Vagina (tissue), 2 donors: ENCODE measurements at regions not wholly inside any gene's neighbourhood (a gene's known extent, or its start where the extent isn't known, plus 50 kb on each side); places are given as distances from the start of the nearest gene placed in this dataset.

Source experiments
- CTCF ChIP-seq, 3 experiments: fragments of 450-650 bp in 2 of 3; fragments of 200-600 bp in 1 of 3; sonication (generic) in 1 of 3; IDR thresholded peaks; one replicate each; pipeline ENCODE4 v1.5.1; 2017 to 2019; ENCODE audit warnings: antibody characterized with exemption in 3 of 3, mild to moderate bottlenecking in 2 of 3, moderate library complexity in 2 of 3
- POLR2A ChIP-seq, 2 donors: fragments of 450-650 bp; IDR thresholded peaks; one replicate each; pipeline ENCODE4 v1.6.1; 2017; ENCODE audit warnings: antibody characterized with exemption in 2 of 2, mild to moderate bottlenecking in 2 of 2, moderate library complexity in 2 of 2

DNA sequence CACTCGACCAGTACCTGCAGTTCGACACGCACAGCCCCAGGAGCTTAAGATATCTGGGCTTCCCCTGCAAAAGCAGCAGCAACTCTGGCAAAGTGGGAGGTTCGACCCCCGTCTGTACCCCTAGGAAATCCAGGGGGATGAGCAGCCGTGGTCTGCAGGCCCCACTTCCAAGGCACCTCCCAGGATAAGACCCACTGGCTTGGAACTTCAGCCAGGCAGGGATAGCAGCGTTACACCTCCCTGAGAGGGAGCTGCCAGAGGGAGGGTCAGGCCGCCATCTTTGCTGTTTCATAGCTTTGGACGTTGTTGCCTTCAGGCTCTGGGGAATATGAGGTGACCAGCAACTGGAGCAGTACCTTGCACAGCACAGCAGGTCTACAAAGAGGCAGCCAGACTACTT lies 351.1 kb downstream of the SOX11 start:
- no peak for TF ChIP-seq CTCF (IDR thresholded peaks at IDR 0.05)
- no peak for TF ChIP-seq POLR2A (IDR thresholded peaks at IDR 0.05)
